ENCODE measurements at regions not wholly inside any gene's neighbourhood (a gene's known extent, or its start where the extent isn't known, plus 50 kb on each side); places are given as distances from the start of the nearest gene placed in this dataset.

DNA sequence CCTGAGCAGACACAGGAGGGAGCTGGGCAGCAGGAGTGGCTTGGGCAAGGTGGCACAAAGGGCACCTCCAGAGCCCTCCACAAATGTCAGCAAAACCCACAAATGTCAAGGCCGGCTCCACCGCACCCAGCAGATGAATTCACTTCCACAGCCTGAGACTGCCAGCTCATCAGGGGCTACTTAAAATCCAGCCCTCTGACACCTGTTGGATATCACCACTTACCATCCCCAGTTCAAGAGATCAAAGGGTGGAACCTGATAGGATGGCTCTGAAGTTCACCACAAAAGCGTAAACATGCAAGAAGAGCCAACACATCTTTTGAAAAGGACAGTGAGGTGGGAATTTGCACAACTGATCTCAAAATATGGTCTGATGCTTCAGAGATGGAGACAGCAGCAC, 168.6 kb upstream of the GRK3 start (continued):
- TF ChIP-seq, protein P1, sequence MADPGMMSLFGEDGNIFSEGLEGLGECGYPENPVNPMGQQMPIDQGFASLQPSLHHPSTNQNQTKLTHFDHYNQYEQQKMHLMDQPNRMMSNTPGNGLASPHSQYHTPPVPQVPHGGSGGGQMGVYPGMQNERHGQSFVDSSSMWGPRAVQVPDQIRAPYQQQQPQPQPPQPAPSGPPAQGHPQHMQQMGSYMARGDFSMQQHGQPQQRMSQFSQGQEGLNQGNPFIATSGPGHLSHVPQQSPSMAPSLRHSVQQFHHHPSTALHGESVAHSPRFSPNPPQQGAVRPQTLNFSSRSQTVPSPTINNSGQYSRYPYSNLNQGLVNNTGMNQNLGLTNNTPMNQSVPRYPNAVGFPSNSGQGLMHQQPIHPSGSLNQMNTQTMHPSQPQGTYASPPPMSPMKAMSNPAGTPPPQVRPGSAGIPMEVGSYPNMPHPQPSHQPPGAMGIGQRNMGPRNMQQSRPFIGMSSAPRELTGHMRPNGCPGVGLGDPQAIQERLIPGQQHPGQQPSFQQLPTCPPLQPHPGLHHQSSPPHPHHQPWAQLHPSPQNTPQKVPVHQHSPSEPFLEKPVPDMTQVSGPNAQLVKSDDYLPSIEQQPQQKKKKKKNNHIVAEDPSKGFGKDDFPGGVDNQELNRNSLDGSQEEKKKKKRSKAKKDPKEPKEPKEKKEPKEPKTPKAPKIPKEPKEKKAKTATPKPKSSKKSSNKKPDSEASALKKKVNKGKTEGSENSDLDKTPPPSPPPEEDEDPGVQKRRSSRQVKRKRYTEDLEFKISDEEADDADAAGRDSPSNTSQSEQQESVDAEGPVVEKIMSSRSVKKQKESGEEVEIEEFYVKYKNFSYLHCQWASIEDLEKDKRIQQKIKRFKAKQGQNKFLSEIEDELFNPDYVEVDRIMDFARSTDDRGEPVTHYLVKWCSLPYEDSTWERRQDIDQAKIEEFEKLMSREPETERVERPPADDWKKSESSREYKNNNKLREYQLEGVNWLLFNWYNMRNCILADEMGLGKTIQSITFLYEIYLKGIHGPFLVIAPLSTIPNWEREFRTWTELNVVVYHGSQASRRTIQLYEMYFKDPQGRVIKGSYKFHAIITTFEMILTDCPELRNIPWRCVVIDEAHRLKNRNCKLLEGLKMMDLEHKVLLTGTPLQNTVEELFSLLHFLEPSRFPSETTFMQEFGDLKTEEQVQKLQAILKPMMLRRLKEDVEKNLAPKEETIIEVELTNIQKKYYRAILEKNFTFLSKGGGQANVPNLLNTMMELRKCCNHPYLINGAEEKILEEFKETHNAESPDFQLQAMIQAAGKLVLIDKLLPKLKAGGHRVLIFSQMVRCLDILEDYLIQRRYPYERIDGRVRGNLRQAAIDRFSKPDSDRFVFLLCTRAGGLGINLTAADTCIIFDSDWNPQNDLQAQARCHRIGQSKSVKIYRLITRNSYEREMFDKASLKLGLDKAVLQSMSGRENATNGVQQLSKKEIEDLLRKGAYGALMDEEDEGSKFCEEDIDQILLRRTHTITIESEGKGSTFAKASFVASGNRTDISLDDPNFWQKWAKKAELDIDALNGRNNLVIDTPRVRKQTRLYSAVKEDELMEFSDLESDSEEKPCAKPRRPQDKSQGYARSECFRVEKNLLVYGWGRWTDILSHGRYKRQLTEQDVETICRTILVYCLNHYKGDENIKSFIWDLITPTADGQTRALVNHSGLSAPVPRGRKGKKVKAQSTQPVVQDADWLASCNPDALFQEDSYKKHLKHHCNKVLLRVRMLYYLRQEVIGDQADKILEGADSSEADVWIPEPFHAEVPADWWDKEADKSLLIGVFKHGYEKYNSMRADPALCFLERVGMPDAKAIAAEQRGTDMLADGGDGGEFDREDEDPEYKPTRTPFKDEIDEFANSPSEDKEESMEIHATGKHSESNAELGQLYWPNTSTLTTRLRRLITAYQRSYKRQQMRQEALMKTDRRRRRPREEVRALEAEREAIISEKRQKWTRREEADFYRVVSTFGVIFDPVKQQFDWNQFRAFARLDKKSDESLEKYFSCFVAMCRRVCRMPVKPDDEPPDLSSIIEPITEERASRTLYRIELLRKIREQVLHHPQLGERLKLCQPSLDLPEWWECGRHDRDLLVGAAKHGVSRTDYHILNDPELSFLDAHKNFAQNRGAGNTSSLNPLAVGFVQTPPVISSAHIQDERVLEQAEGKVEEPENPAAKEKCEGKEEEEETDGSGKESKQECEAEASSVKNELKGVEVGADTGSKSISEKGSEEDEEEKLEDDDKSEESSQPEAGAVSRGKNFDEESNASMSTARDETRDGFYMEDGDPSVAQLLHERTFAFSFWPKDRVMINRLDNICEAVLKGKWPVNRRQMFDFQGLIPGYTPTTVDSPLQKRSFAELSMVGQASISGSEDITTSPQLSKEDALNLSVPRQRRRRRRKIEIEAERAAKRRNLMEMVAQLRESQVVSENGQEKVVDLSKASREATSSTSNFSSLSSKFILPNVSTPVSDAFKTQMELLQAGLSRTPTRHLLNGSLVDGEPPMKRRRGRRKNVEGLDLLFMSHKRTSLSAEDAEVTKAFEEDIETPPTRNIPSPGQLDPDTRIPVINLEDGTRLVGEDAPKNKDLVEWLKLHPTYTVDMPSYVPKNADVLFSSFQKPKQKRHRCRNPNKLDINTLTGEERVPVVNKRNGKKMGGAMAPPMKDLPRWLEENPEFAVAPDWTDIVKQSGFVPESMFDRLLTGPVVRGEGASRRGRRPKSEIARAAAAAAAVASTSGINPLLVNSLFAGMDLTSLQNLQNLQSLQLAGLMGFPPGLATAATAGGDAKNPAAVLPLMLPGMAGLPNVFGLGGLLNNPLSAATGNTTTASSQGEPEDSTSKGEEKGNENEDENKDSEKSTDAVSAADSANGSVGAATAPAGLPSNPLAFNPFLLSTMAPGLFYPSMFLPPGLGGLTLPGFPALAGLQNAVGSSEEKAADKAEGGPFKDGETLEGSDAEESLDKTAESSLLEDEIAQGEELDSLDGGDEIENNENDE (IDR thresholded peaks at IDR 0.05; ENCODE audit: insufficient replicate concordance, low read length), result no peak

Measured in H1 (cell line).